ENCODE measurements at regions not wholly inside any gene's neighbourhood (a gene's known extent, or its start where the extent isn't known, plus 50 kb on each side); places are given as distances from the start of the nearest gene placed in this dataset.

- Histone ChIP-seq H2AFZ (ENCODE audit: low read depth, low read length) (no peak overlapping the region), H3K27ac (ENCODE audit: low read length) (no peak overlapping the region), H3K27me3 (ENCODE audit: insufficient read depth, low read length, poor library complexity) (no peaks in the 10 kb centered on the region), H3K4me2 (ENCODE audit: insufficient read depth, low read length) (no peak overlapping the region), H3K9ac (ENCODE audit: low read depth, low read length) (no peak overlapping the region), H3K4me1 (ENCODE audit: insufficient read depth, low read length) (0 out of 2 replicates have a peak, but pooled peaks cover 3% of the 10 kb centered on the region), H3K36me3 (ENCODE audit: insufficient read depth, low read length) (no peaks in the 10 kb centered on the region), H3K9me3 (ENCODE audit: insufficient read depth, low read length, severe bottlenecking) (peaks cover 4% of the 10 kb centered on the region), H4K20me1 (ENCODE audit: insufficient read depth, low read length) (no peaks in the 10 kb centered on the region), H3K79me2 (ENCODE audit: insufficient read depth, low read length) (no peaks in the 10 kb centered on the region), H3K4me3 (ENCODE audit: low read depth in 1 of 2, low read length in 2 of 2) (no peak overlapping the region)
- ATAC-seq (ENCODE audit: insufficient read depth, low read depth) (no peak), DNase-seq (no peak)
- TF ChIP-seq EZH2 (IDR thresholded peaks at IDR 0.05; ENCODE audit: borderline replicate concordance, low read depth, low read length, severe bottlenecking) (no peak), CTCF (IDR thresholded peaks at IDR 0.05; ENCODE audit: borderline replicate concordance, extremely low read depth, low read length, poor library complexity, severe bottlenecking) (no peak)
These were observed 220.5 kb upstream of the SATB1 start for GRCh38 chr3:18645619-18646018.

GRCh38 chr3:18643281-18643680, 218.1 kb upstream of the SATB1 start:
- TF ChIP-seq CTCF (IDR thresholded peaks at IDR 0.05; ENCODE audit: borderline replicate concordance, extremely low read depth, low read length, poor library complexity, severe bottlenecking): no peak
- no peak for TF ChIP-seq EZH2 (IDR thresholded peaks at IDR 0.05; ENCODE audit: borderline replicate concordance, low read depth, low read length, severe bottlenecking)
- 0 out of 2 replicates have a peak, but pooled peaks cover 3% of the 10 kb centered on the region for H3K4me1 ChIP-seq (ENCODE audit: insufficient read depth, low read length)
- no peak overlapping the region for H2AFZ ChIP-seq (ENCODE audit: low read depth, low read length)
- no peaks in the 10 kb centered on the region for H3K79me2 ChIP-seq (ENCODE audit: insufficient read depth, low read length)
- H3K27me3 ChIP-seq (ENCODE audit: insufficient read depth, low read length, poor library complexity): no peaks in the 10 kb centered on the region
- DNase-seq: no peak
- no peaks in the 10 kb centered on the region for H4K20me1 ChIP-seq (ENCODE audit: insufficient read depth, low read length)
- no peak overlapping the region for H3K27ac ChIP-seq (ENCODE audit: low read length)
- H3K9ac ChIP-seq (ENCODE audit: low read depth, low read length): no peak overlapping the region
- no peak for ATAC-seq (ENCODE audit: insufficient read depth, low read depth)
- peaks cover 4% of the 10 kb centered on the region for H3K9me3 ChIP-seq (ENCODE audit: insufficient read depth, low read length, severe bottlenecking)
- H3K4me3 ChIP-seq (ENCODE audit: low read depth in 1 of 2, low read length in 2 of 2): no peak overlapping the region
- H3K4me2 ChIP-seq (ENCODE audit: insufficient read depth, low read length): no peak overlapping the region
- H3K36me3 ChIP-seq (ENCODE audit: insufficient read depth, low read length): no peaks in the 10 kb centered on the region

GRCh38 chr3:18641916-18642315, 216.8 kb upstream of the SATB1 start:
- H3K79me2 ChIP-seq (ENCODE audit: insufficient read depth, low read length): no peaks in the 10 kb centered on the region
- H2AFZ ChIP-seq (ENCODE audit: low read depth, low read length): no peak overlapping the region
- DNase-seq: no peak
- no peak overlapping the region for H3K4me2 ChIP-seq (ENCODE audit: insufficient read depth, low read length)
- no peak overlapping the region for H3K9ac ChIP-seq (ENCODE audit: low read depth, low read length)
- no peak for ATAC-seq (ENCODE audit: insufficient read depth, low read depth)
- no peaks in the 10 kb centered on the region for H3K27me3 ChIP-seq (ENCODE audit: insufficient read depth, low read length, poor library complexity)
- H3K27ac ChIP-seq (ENCODE audit: low read length): no peak overlapping the region
- H3K36me3 ChIP-seq (ENCODE audit: insufficient read depth, low read length): no peaks in the 10 kb centered on the region
- H3K4me1 ChIP-seq (ENCODE audit: insufficient read depth, low read length): 0 out of 2 replicates have a peak, but pooled peaks cover 3% of the 10 kb centered on the region
- no peaks in the 10 kb centered on the region for H4K20me1 ChIP-seq (ENCODE audit: insufficient read depth, low read length)
- H3K9me3 ChIP-seq (ENCODE audit: insufficient read depth, low read length, severe bottlenecking): peaks cover 4% of the 10 kb centered on the region
- no peak overlapping the region for H3K4me3 ChIP-seq (ENCODE audit: low read depth in 1 of 2, low read length in 2 of 2)
- TF ChIP-seq EZH2 (IDR thresholded peaks at IDR 0.05; ENCODE audit: borderline replicate concordance, low read depth, low read length, severe bottlenecking) (no peak), CTCF (IDR thresholded peaks at IDR 0.05; ENCODE audit: borderline replicate concordance, extremely low read depth, low read length, poor library complexity, severe bottlenecking) (no peak)

GRCh38 chr3:18635215-18635614, 210.1 kb upstream of the SATB1 start:
- DNase-seq (no peak), ATAC-seq (ENCODE audit: insufficient read depth, low read depth) (no peak)
- TF ChIP-seq CTCF (IDR thresholded peaks at IDR 0.05; ENCODE audit: borderline replicate concordance, extremely low read depth, low read length, poor library complexity, severe bottlenecking): no peak
- TF ChIP-seq EZH2 (IDR thresholded peaks at IDR 0.05; ENCODE audit: borderline replicate concordance, low read depth, low read length, severe bottlenecking): no peak
- Histone ChIP-seq H3K4me3 (ENCODE audit: low read depth in 1 of 2, low read length in 2 of 2) (no peak overlapping the region), H2AFZ (ENCODE audit: low read depth, low read length) (no peak overlapping the region), H3K4me2 (ENCODE audit: insufficient read depth, low read length) (no peak overlapping the region), H3K36me3 (ENCODE audit: insufficient read depth, low read length) (no peaks in the 10 kb centered on the region), H3K27ac (ENCODE audit: low read length) (no peak overlapping the region), H4K20me1 (ENCODE audit: insufficient read depth, low read length) (no peaks in the 10 kb centered on the region), H3K27me3 (ENCODE audit: insufficient read depth, low read length, poor library complexity) (no peaks in the 10 kb centered on the region), H3K9me3 (ENCODE audit: insufficient read depth, low read length, severe bottlenecking) (no peaks in the 10 kb centered on the region), H3K4me1 (ENCODE audit: insufficient read depth, low read length) (no peaks in the 10 kb centered on the region), H3K79me2 (ENCODE audit: insufficient read depth, low read length) (no peaks in the 10 kb centered on the region), H3K9ac (ENCODE audit: low read depth, low read length) (no peak overlapping the region)

Measured in DND-41 (cell line).